BJ (cell line): ENCODE measurements at regions not wholly inside any gene's neighbourhood (a gene's known extent, or its start where the extent isn't known, plus 50 kb on each side); places are given as distances from the start of the nearest gene placed in this dataset.

Experiments used
- CTCF ChIA-PET: fragments of 350-600 bp; formaldehyde crosslinking; extraction: SDS; loops from one replicate; lab custom pipeline; 2021; ENCODE audit warnings: antibody characterized with exemption, inconsistent platforms; lab: Yijun Ruan, JAX
- POLR2A ChIA-PET: fragments of 300-600 bp; sonication (Branson Sonifier 250); formaldehyde crosslinking; extraction: SDS; loops from one replicate; lab custom pipeline; 2021; ENCODE audit warnings: antibody characterized with exemption; lab: Charles Lee
- DNase-seq: peaks from one replicate; pipeline ENCODE4 v3.0.0-alpha.2; 2011; ENCODE audit warnings: low read depth
- H3K27me3 ChIP-seq: 2 replicates; pipeline ENCODE4 v1.6.0; 2011; ENCODE audit warnings: low read length; ENCODE audit not compliant: control insufficient read depth, insufficient read depth
- H3K36me3 ChIP-seq: 2 replicates; pipeline ENCODE4 v1.5.1; 2011; ENCODE audit warnings: low read length; ENCODE audit not compliant: control insufficient read depth, insufficient read depth
- H3K4me3 ChIP-seq: 2 replicates; pipeline ENCODE4 v1.5.1; 2011; ENCODE audit warnings: low read depth, mild to moderate bottlenecking, control low read depth, low read length
- CTCF ChIP-seq: IDR thresholded peaks from 2 replicates; pipeline ENCODE4 v1.5.1; 2011; ENCODE audit warnings: low read depth, mild to moderate bottlenecking, control low read depth, inconsistent platforms, low read length, moderate library complexity; ENCODE audit not compliant: insufficient read depth

GRCh38 chr10:128763588-128763987 lies 637.4 kb upstream of the MKI67 start:
- ChIA-PET CTCF (no interaction called here), POLR2A (no interaction called here)
- no peak overlapping the region for H3K4me3 ChIP-seq
- no peaks in the 10 kb centered on the region for H3K27me3 ChIP-seq
- no peak for DNase-seq
- H3K36me3 ChIP-seq: no peaks in the 10 kb centered on the region
- TF ChIP-seq CTCF: no peak

- ChIA-PET POLR2A (no interaction called here), CTCF (no interaction called here)
- H3K27me3 ChIP-seq: no peaks in the 10 kb centered on the region
Measured at GRCh38 chr10:128764190-128764589, 638.0 kb upstream of the MKI67 start.

GRCh38 chr10:128766915-128767314 lies 640.7 kb upstream of the MKI67 start:
- no peaks in the 10 kb centered on the region for H3K27me3 ChIP-seq
- CTCF ChIA-PET: no interaction called here
- no peak overlapping the region for H3K4me3 ChIP-seq
- POLR2A ChIA-PET: no interaction called here
- DNase-seq: no peak
- no peak for TF ChIP-seq CTCF
- H3K36me3 ChIP-seq: no peaks in the 10 kb centered on the region

More at GRCh38 chr10:128764190-128764589, 638.0 kb upstream of the MKI67 start:
- no peak for TF ChIP-seq CTCF
- H3K4me3 ChIP-seq: no peak overlapping the region
- DNase-seq: no peak
- H3K36me3 ChIP-seq: no peaks in the 10 kb centered on the region

- ChIA-PET CTCF (no interaction called here), POLR2A (no interaction called here)
- no peak for TF ChIP-seq CTCF
Measured at GRCh38 chr10:128774979-128775378, 648.8 kb upstream of the MKI67 start.

GRCh38 chr10:128775743-128776142 lies 649.5 kb upstream of the MKI67 start:
- CTCF ChIA-PET: no interaction called here
- no peak for TF ChIP-seq CTCF
- no peaks in the 10 kb centered on the region for H3K36me3 ChIP-seq
- no peaks in the 10 kb centered on the region for H3K27me3 ChIP-seq
- DNase-seq: no peak
- POLR2A ChIA-PET: no interaction called here
- no peak overlapping the region for H3K4me3 ChIP-seq

More at GRCh38 chr10:128774979-128775378, 648.8 kb upstream of the MKI67 start:
- DNase-seq: no peak
- no peak overlapping the region for H3K4me3 ChIP-seq
- H3K36me3 ChIP-seq: no peaks in the 10 kb centered on the region
- H3K27me3 ChIP-seq: no peaks in the 10 kb centered on the region
